ENCODE measurements at regions not wholly inside any gene's neighbourhood (a gene's known extent, or its start where the extent isn't known, plus 50 kb on each side); places are given as distances from the start of the nearest gene placed in this dataset.

DNA sequence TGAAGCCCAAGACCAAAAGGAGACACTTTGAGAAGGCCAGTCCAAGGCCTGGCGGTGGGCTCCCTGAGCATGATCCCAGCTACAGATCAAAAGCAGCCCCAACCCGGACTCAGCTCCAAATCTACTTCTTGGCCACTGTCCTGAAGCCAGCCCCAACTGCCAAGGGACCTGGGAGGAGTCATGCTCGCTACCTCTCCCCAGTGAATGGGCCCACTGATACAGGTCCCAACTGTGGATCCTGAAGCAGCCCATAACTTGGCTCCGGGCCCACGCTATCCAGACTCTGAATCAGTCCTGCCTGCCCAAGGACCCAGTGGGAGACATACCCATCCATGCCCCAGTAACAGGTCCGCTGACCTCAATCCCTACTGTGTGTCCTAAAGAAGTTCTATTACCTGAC lies 1545.3 kb upstream of the C9orf72 start:
- TF ChIP-seq, protein P1, sequence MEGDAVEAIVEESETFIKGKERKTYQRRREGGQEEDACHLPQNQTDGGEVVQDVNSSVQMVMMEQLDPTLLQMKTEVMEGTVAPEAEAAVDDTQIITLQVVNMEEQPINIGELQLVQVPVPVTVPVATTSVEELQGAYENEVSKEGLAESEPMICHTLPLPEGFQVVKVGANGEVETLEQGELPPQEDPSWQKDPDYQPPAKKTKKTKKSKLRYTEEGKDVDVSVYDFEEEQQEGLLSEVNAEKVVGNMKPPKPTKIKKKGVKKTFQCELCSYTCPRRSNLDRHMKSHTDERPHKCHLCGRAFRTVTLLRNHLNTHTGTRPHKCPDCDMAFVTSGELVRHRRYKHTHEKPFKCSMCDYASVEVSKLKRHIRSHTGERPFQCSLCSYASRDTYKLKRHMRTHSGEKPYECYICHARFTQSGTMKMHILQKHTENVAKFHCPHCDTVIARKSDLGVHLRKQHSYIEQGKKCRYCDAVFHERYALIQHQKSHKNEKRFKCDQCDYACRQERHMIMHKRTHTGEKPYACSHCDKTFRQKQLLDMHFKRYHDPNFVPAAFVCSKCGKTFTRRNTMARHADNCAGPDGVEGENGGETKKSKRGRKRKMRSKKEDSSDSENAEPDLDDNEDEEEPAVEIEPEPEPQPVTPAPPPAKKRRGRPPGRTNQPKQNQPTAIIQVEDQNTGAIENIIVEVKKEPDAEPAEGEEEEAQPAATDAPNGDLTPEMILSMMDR (IDR thresholded peaks at IDR 0.05), result no peak
- TF ChIP-seq POLR2A (IDR thresholded peaks at IDR 0.05), result no peak
- 54 to 83% methylated on average over 5 to 6 of the region's 6 CpGs for WGBS, 2 donors
- no peak for DNase-seq (ENCODE audit: low spot score in 2 of 2)

DNA sequence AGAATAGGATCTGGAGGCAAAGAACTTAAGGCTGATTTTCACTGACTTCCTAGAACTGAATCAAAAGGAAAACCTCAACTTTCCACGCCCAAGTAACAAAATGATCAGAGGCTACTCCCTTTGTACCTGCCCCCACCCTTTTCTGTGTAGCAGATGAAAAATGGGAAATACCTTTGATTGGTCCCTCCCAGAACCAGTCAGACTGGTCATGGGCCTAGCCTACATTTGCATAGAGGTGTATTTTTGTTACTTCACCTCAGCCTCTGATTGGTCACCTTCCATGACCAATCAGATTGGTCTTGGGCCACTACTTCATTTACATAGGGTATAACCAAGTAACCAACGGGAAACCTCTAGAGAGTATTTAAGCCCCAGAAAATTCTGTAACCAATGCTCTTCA lies 1553.5 kb upstream of the C9orf72 start:
- intact Hi-C loops (cut with DNase I; ENCODE audit: low total_unique reads), result no loop called here
- no peak for TF ChIP-seq POLR2A (IDR thresholded peaks at IDR 0.05)
- TF ChIP-seq, protein P1 (IDR thresholded peaks at IDR 0.05), result no peak
- DNase-seq (ENCODE audit: low spot score in 2 of 2), result no peak
- 79 to 85% methylated on average over 2 of the region's 2 CpGs for WGBS, 2 donors
- no peak overlapping the region for H3K4me3 ChIP-seq (ENCODE audit: low read depth, poor library complexity, severe bottlenecking)

More for the DNA sequence above, 1545.3 kb upstream of the C9orf72 start:
- intact Hi-C loops (cut with DNase I; ENCODE audit: low total_unique reads), result no loop called here
- no peak overlapping the region for H3K4me3 ChIP-seq (ENCODE audit: low read depth, poor library complexity, severe bottlenecking)

DNA sequence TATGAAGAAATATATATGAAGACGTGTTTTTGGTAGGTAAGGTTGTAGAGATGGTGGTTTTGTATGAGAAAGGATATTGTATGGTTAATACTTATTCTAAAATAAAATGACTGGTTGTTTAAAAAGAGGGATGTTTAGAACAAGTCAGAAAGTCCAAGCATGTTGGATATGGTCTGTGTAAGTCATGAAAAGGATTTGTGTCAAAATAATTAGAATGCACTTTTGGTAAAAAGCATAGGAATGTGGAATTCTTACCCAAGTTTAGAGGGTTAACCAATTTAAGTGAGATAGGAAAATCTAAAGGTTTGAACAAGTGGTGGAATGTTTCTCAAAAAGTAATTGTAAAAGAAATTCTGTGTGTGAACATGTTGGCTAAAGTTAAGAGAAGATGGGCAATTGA lies 1556.5 kb upstream of the C9orf72 start:
- H3K4me3 ChIP-seq (ENCODE audit: low read depth, poor library complexity, severe bottlenecking), result no peak overlapping the region
- intact Hi-C loops (cut with DNase I; ENCODE audit: low total_unique reads), result no loop called here
- no peak for DNase-seq (ENCODE audit: low spot score in 2 of 2)
- TF ChIP-seq, protein P1 (IDR thresholded peaks at IDR 0.05), result no peak
- no peak for TF ChIP-seq POLR2A (IDR thresholded peaks at IDR 0.05)
- whole genome bisulfite sequencing, 2 donors, result 75 to 77% methylated on average over 1 of the region's 1 CpG

DNA sequence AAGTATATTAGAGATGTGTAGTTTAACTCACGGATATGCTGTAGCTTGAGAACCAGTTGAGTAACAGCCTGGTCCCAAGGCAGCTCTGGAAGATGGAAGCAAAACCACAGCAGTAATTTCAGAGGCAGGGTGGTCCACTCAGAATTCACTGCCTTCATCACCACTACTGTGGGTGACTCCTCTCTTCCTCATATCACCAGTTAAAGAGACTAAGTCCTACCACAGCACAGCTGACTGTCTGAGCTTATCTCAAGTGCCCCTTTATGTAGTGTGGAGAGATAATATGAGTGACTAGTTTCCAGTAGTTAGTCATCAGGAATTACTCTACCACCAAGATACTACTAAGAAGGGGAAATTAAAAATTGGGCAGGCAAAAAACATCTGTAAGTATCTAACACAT lies 1571.2 kb upstream of the C9orf72 start:
- 90 to 92% methylated on average over 1 of the region's 1 CpG for WGBS, 2 donors
- no peak for TF ChIP-seq POLR2A (IDR thresholded peaks at IDR 0.05)
- H3K4me3 ChIP-seq (ENCODE audit: low read depth, poor library complexity, severe bottlenecking), result no peak overlapping the region
- intact Hi-C loops (cut with DNase I; ENCODE audit: low total_unique reads), result no loop called here
- DNase-seq (ENCODE audit: low spot score in 2 of 2), result no peak

DNA sequence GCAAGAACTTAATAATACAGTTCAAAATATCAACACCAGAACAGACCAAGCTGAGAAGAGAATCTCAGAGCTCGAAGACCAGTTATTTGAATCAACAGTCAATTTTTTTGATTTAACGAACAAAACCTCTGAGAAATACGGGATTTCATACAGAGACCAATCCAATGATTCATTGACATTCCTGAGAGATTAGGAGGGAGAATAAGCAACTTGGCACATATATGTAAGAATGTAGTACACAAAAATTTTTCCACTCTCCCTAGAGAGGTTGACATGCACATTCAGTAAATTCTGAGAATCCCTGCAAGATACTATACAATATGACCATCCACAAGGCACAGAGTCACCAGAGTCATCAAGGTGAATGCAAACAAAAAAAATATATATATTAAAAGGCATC lies 1577.3 kb upstream of the C9orf72 start:
- no peak overlapping the region for H3K4me3 ChIP-seq (ENCODE audit: low read depth, poor library complexity, severe bottlenecking)
- DNase-seq (ENCODE audit: low spot score in 2 of 2), result no peak
- TF ChIP-seq, protein P1 (IDR thresholded peaks at IDR 0.05), result no peak
- TF ChIP-seq POLR2A (IDR thresholded peaks at IDR 0.05), result no peak
- intact Hi-C loops (cut with DNase I; ENCODE audit: low total_unique reads), result no loop called here
- 85 to 86% methylated on average over 3 of the region's 3 CpGs for WGBS, 2 donors

DNA sequence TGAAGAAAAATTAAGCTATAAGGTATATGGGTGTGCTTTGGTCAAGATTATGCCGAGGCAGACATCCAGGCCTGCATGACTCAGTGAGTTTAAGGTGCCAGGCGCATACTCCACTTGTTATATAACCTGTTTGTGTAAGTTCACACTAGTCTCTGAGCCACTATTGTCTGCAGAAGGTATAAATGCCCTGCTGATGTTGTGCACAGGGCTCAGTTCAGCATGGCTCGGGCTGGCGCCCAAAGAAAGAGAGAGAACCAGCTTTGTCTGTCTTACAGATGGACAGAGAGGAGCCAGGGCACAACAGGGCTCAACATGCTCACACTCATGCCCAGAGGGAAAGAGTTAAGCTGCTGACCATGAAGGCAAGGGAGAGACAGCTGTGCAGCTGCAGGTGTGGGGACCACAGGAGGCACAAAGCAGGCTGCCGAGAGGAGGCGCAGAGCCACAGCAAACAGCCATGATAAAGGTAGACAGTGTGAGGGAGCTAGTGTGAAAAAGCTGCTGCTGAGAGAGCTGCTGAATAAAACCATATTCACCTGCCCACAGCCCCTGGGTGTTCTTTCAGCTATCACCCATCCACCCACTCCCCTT lies 1587.6 kb upstream of the C9orf72 start:
- H3K4me3 ChIP-seq (ENCODE audit: low read depth, poor library complexity, severe bottlenecking), result no peak overlapping the region
- WGBS, 2 donors, result 72 to 80% methylated on average over 6 of the region's 6 CpGs
- no peak for TF ChIP-seq POLR2A (IDR thresholded peaks at IDR 0.05)
- TF ChIP-seq, protein P1 (IDR thresholded peaks at IDR 0.05), result no peak
- intact Hi-C loops (cut with DNase I; ENCODE audit: low total_unique reads), result no loop called here
- no peak for DNase-seq (ENCODE audit: low spot score in 2 of 2)

Measured in lower leg skin (tissue), 4 donors.